Neural progenitor cell (in vitro differentiated cells): ENCODE measurements at regions not wholly inside any gene's neighbourhood (a gene's known extent, or its start where the extent isn't known, plus 50 kb on each side); places are given as distances from the start of the nearest gene placed in this dataset.

Source experiments
- DNase-seq: peaks from one replicate; pipeline ENCODE4 v3.0.0-alpha.2; 2016; ENCODE audit warnings: low spot score
- H2AFZ ChIP-seq: fragments of 200-600 bp; sonication (generic); replicated peaks from 2 replicates; pipeline ENCODE4 v1.6.1; 2016; ENCODE audit warnings: antibody characterized with exemption
- H3F3A ChIP-seq: fragments of 200-600 bp; sonication (generic); 2 replicates; pipeline ENCODE4 v1.6.1; 2016; ENCODE audit warnings: antibody characterized with exemption, low read depth
- H3K27ac ChIP-seq: fragments of 200-600 bp; sonication (generic); 2 replicates; pipeline ENCODE4 v1.5.1; 2016; ENCODE audit warnings: mild to moderate bottlenecking
- H3K27me3 ChIP-seq: fragments of 200-600 bp; sonication (generic); 2 replicates; pipeline ENCODE4 v1.6.1; 2016; ENCODE audit warnings: mild to moderate bottlenecking, moderate library complexity
- H3K36me3 ChIP-seq: fragments of 200-600 bp; sonication (generic); 2 replicates; pipeline ENCODE4 v1.5.1; 2016
- H3K4me1 ChIP-seq: fragments of 200-600 bp; sonication (generic); 2 replicates; pipeline ENCODE4 v1.6.1; 2016; ENCODE audit warnings: mixed run types
- H3K4me2 ChIP-seq: fragments of 200-600 bp; sonication (generic); 2 replicates; pipeline ENCODE4 v1.6.1; 2016
- H3K4me3 ChIP-seq: fragments of 200-600 bp; sonication (generic); 2 replicates; pipeline ENCODE4 v1.5.1; 2016
- H3K79me2 ChIP-seq: fragments of 200-600 bp; sonication (generic); 2 replicates; pipeline ENCODE4 v1.6.1; 2016; ENCODE audit warnings: low read depth
- H3K9ac ChIP-seq: fragments of 200-600 bp; sonication (generic); 2 replicates; pipeline ENCODE4 v1.6.1; 2016
- H3K9me3 ChIP-seq: fragments of 200-600 bp; sonication (generic); 2 replicates; pipeline ENCODE4 v1.5.1; 2016; ENCODE audit warnings: low read depth
- H4K20me1 ChIP-seq: fragments of 200-600 bp; sonication (generic); 2 replicates; pipeline ENCODE4 v1.6.1; 2016; ENCODE audit warnings: low read depth
- H3K27ac Mint-ChIP-seq: 3 replicates; pipeline ENCODE4 v1.8.0; 2021; ENCODE audit warnings: mixed read lengths
- H3K27me3 Mint-ChIP-seq: 2 replicates; pipeline ENCODE4 v1.8.0; 2022; ENCODE audit warnings: low read depth, mild to moderate bottlenecking, inconsistent platforms, moderate library complexity, mixed read lengths; ENCODE audit not compliant: insufficient read depth
- H3K36me3 Mint-ChIP-seq: 3 replicates; pipeline ENCODE4 v1.8.0; 2021; ENCODE audit warnings: mixed read lengths
- H3K4me1 Mint-ChIP-seq: 3 replicates; pipeline ENCODE4 v1.8.0; 2021; ENCODE audit warnings: mixed read lengths
- H3K4me3 Mint-ChIP-seq: 3 replicates; pipeline ENCODE4 v1.8.0; 2021; ENCODE audit warnings: mild to moderate bottlenecking, moderate library complexity, mixed read lengths
- H3K9me3 Mint-ChIP-seq: 3 replicates; pipeline ENCODE4 v1.8.0; 2020; ENCODE audit warnings: mixed read lengths
- EZH2 ChIP-seq: fragments of 200-600 bp; sonication (generic); IDR thresholded peaks from 2 replicates; pipeline ENCODE4 v1.6.1; 2017; ENCODE audit warnings: antibody characterized with exemption, mild to moderate bottlenecking, moderate library complexity
- EZH2phosphoT487 ChIP-seq: fragments of 200-600 bp; sonication (generic); IDR thresholded peaks from 2 replicates; pipeline ENCODE4 v1.6.1; 2017; ENCODE audit warnings: antibody characterized with exemption
- TF ChIP-seq, protein P1 (sequence below): fragments of 200-600 bp; sonication (generic); IDR thresholded peaks from 2 replicates; pipeline ENCODE4 v1.5.1; 2017; ENCODE audit warnings: antibody characterized with exemption, mild to moderate bottlenecking

- H3K27ac Mint-ChIP-seq: no peak overlapping the region
- Histone ChIP-seq H4K20me1 (no peaks in the 10 kb centered on the region), H3K9me3 (no peaks in the 10 kb centered on the region), H3K4me2 (no peak overlapping the region), H3K36me3 (no peaks in the 10 kb centered on the region), H3F3A (no peaks in the 10 kb centered on the region), H3K9ac (no peak overlapping the region), H2AFZ (no peak overlapping the region), H3K4me3 (no peak overlapping the region), H3K79me2 (no peaks in the 10 kb centered on the region), H3K27me3 (peaks cover 6% of the 10 kb centered on the region), H3K4me1 (no peaks in the 10 kb centered on the region), H3K27ac (no peak overlapping the region)
- TF ChIP-seq EZH2phosphoT487: no peak
- TF ChIP-seq EZH2: no peak
- TF ChIP-seq, protein P1, sequence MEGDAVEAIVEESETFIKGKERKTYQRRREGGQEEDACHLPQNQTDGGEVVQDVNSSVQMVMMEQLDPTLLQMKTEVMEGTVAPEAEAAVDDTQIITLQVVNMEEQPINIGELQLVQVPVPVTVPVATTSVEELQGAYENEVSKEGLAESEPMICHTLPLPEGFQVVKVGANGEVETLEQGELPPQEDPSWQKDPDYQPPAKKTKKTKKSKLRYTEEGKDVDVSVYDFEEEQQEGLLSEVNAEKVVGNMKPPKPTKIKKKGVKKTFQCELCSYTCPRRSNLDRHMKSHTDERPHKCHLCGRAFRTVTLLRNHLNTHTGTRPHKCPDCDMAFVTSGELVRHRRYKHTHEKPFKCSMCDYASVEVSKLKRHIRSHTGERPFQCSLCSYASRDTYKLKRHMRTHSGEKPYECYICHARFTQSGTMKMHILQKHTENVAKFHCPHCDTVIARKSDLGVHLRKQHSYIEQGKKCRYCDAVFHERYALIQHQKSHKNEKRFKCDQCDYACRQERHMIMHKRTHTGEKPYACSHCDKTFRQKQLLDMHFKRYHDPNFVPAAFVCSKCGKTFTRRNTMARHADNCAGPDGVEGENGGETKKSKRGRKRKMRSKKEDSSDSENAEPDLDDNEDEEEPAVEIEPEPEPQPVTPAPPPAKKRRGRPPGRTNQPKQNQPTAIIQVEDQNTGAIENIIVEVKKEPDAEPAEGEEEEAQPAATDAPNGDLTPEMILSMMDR: no peak
- H3K4me3 Mint-ChIP-seq: no peak overlapping the region
- peaks cover 9% of the 10 kb centered on the region for H3K4me1 Mint-ChIP-seq
- H3K27me3 Mint-ChIP-seq: peaks cover 2% of the 10 kb centered on the region
- no peaks in the 10 kb centered on the region for H3K36me3 Mint-ChIP-seq
- no peak for DNase-seq
- no peaks in the 10 kb centered on the region for H3K9me3 Mint-ChIP-seq
Observed at GRCh38 chr1:37149296-37149695, 115.0 kb upstream of the GRIK3 start.

DNA sequence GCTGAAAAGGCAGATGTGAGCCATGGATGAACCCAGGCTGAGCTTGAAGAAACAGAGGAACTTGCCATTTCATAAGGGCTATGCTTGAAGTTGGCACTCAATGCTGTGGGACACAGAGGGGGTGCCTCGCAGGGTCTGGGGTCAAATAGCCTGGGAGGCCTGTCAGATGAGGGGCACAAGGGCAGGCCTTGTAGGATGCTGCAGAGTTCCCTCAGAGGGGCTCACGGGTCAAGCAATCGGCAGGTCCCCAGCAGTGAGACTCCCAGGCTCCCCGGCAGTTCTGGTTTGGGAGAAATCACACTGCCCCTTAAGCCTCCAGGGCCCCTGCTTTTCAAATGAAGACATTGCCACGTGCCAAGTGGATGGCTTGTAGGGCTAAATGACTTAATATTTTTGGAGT lies 116.7 kb upstream of the GRIK3 start:
- Mint-ChIP-seq H3K4me1 (peaks cover 9% of the 10 kb centered on the region), H3K9me3 (no peaks in the 10 kb centered on the region), H3K4me3 (no peak overlapping the region), H3K36me3 (no peaks in the 10 kb centered on the region), H3K27ac (no peak overlapping the region), H3K27me3 (peaks cover 4% of the 10 kb centered on the region)
- no peak overlapping the region for H3K9ac ChIP-seq
- no peaks in the 10 kb centered on the region for H3K4me1 ChIP-seq
- no peaks in the 10 kb centered on the region for H3K36me3 ChIP-seq
- no peaks in the 10 kb centered on the region for H3K9me3 ChIP-seq
- no peaks in the 10 kb centered on the region for H3K79me2 ChIP-seq
- no peak overlapping the region for H3K4me2 ChIP-seq
- no peaks in the 10 kb centered on the region for H3K27me3 ChIP-seq
- H3K4me3 ChIP-seq: no peak overlapping the region
- no peak overlapping the region for H2AFZ ChIP-seq
- H3F3A ChIP-seq: no peaks in the 10 kb centered on the region
- no peak overlapping the region for H3K27ac ChIP-seq
- no peak for TF ChIP-seq EZH2phosphoT487
- TF ChIP-seq, protein P1: no peak
- TF ChIP-seq EZH2: no peak
- no peaks in the 10 kb centered on the region for H4K20me1 ChIP-seq
- no peak for DNase-seq

GRCh38 chr1:37151789-37152188 lies 117.5 kb upstream of the GRIK3 start:
- Histone ChIP-seq H3K4me1 (no peaks in the 10 kb centered on the region), H4K20me1 (no peaks in the 10 kb centered on the region), H3K9ac (no peak overlapping the region), H3K36me3 (no peaks in the 10 kb centered on the region), H3F3A (no peaks in the 10 kb centered on the region), H3K4me2 (no peak overlapping the region), H3K79me2 (no peaks in the 10 kb centered on the region), H3K27me3 (no peaks in the 10 kb centered on the region), H3K4me3 (no peak overlapping the region), H3K9me3 (no peaks in the 10 kb centered on the region), H3K27ac (no peak overlapping the region), H2AFZ (no peak overlapping the region)
- Mint-ChIP-seq H3K27me3 (peaks cover 4% of the 10 kb centered on the region), H3K9me3 (no peaks in the 10 kb centered on the region), H3K36me3 (no peaks in the 10 kb centered on the region), H3K27ac (no peak overlapping the region), H3K4me1 (peaks cover 9% of the 10 kb centered on the region), H3K4me3 (no peak overlapping the region)
- no peak for TF ChIP-seq EZH2
- TF ChIP-seq EZH2phosphoT487: no peak
- no peak for DNase-seq

DNA sequence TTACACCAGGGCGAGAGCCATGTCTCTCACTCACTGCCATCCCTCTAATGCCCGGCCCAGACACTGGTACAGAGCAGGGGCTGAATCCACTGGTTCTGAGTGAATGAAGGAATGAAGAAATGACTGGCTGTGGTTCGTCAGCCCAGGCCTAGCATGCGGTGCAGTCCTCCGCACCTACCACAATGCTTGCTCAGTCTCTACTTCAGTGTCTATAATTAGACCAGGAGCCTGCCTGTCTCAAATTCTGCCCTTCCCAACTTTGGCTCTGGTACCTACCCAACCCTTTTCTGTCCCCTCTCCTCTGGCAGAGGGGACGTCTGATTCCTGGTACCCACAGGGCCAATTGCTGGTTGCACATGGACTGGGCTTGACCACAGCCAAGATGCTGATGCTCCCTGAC lies 118.2 kb upstream of the GRIK3 start:
- H3K27ac ChIP-seq: no peak overlapping the region
- no peaks in the 10 kb centered on the region for H3K9me3 Mint-ChIP-seq
- H3K4me3 Mint-ChIP-seq: no peak overlapping the region
- no peaks in the 10 kb centered on the region for H3K36me3 ChIP-seq
- TF ChIP-seq, protein P1: no peak
- no peak for TF ChIP-seq EZH2
- TF ChIP-seq EZH2phosphoT487: no peak
- H3K4me2 ChIP-seq: no peak overlapping the region
- no peak for DNase-seq
- no peaks in the 10 kb centered on the region for H3K9me3 ChIP-seq
- no peaks in the 10 kb centered on the region for H3F3A ChIP-seq
- H3K9ac ChIP-seq: no peak overlapping the region
- no peaks in the 10 kb centered on the region for H4K20me1 ChIP-seq
- peaks cover 9% of the 10 kb centered on the region for H3K4me1 Mint-ChIP-seq
- no peaks in the 10 kb centered on the region for H3K79me2 ChIP-seq
- H3K27ac Mint-ChIP-seq: peak overlapping the region; percentile 26
- H3K27me3 Mint-ChIP-seq: peaks cover 4% of the 10 kb centered on the region
- H2AFZ ChIP-seq: no peak overlapping the region
- H3K27me3 ChIP-seq: no peaks in the 10 kb centered on the region
- H3K4me1 ChIP-seq: no peaks in the 10 kb centered on the region
- H3K36me3 Mint-ChIP-seq: no peaks in the 10 kb centered on the region
- no peak overlapping the region for H3K4me3 ChIP-seq
